ENCODE measurements at regions not wholly inside any gene's neighbourhood (a gene's known extent, or its start where the extent isn't known, plus 50 kb on each side); places are given as distances from the start of the nearest gene placed in this dataset.
"Not testable (repeated sequence)": the region's sequence is repeated elsewhere in the genome, so short reads cannot be mapped to it uniquely, and the experiment has no call there.

- DNase-seq = no peak
Observed at GRCh38 chr6:151671195-151671594, 136.3 kb upstream of the ESR1 start.

- DNase-seq = no peak
Observed at GRCh38 chr6:151674578-151674977, 132.9 kb upstream of the ESR1 start.

GRCh38 chr6:151675746-151676459 lies 131.6 kb upstream of the ESR1 start:
- DNase-seq = peak; percentile 46

GRCh38 chr6:151676460-151676945 lies 131.0 kb upstream of the ESR1 start:
- no peak for DNase-seq

GRCh38 chr6:151677404-151677803 lies 130.1 kb upstream of the ESR1 start:
- DNase-seq = no peak

- DNase-seq = no peak
Observed at GRCh38 chr6:151679081-151679480, 128.4 kb upstream of the ESR1 start.

GRCh38 chr6:151679941-151680340 lies 127.5 kb upstream of the ESR1 start:
- DNase-seq = no peak

GRCh38 chr6:151680846-151681432 lies 126.5 kb upstream of the ESR1 start:
- DNase-seq = no peak

GRCh38 chr6:151681433-151682059 lies 125.9 kb upstream of the ESR1 start:
- DNase-seq = no peak

GRCh38 chr6:151682251-151682650 lies 125.2 kb upstream of the ESR1 start:
- no peak for DNase-seq

- no peak for DNase-seq
Observed at GRCh38 chr6:151682922-151683321, 124.6 kb upstream of the ESR1 start.

- no peak for DNase-seq
Observed at GRCh38 chr6:151683381-151683780, 124.1 kb upstream of the ESR1 start.

- DNase-seq = no peak
Observed at GRCh38 chr6:151689499-151690201, 117.8 kb upstream of the ESR1 start.

GRCh38 chr6:151690303-151690702 lies 117.2 kb upstream of the ESR1 start:
- no peak for DNase-seq

GRCh38 chr6:151690768-151691562 lies 116.5 kb upstream of the ESR1 start:
- DNase-seq = no peak

GRCh38 chr6:151692216-151692615 lies 115.3 kb upstream of the ESR1 start:
- DNase-seq = no peak

GRCh38 chr6:151693366-151693765 lies 114.1 kb upstream of the ESR1 start:
- no peak for DNase-seq

GRCh38 chr6:151695156-151695555 lies 112.3 kb upstream of the ESR1 start:
- DNase-seq = no peak

- DNase-seq = not testable (repeated sequence)
Observed at GRCh38 chr6:151696302-151696701, 111.2 kb upstream of the ESR1 start.

GRCh38 chr6:151698931-151699700 lies 108.4 kb upstream of the ESR1 start:
- no peak for DNase-seq

- DNase-seq = no peak
Observed at GRCh38 chr6:151699719-151700118, 107.8 kb upstream of the ESR1 start.

All from activated CD4-positive, alpha-beta T cell treated with anti-CD3 and anti-CD28 coated beads, Interleukin-2, amount 50 U/mL, for 1 hour (primary cell).